Mesodermal cell (in vitro differentiated cells): ENCODE measurements at regions not wholly inside any gene's neighbourhood (a gene's known extent, or its start where the extent isn't known, plus 50 kb on each side); places are given as distances from the start of the nearest gene placed in this dataset.

Experiments
- H3K27ac ChIP-seq: 2 replicates; pipeline ENCODE4 v1.7.0; 2013; ENCODE audit warnings: mild to moderate bottlenecking, low read depth, low read length, moderate library complexity; ENCODE audit not compliant: severe bottlenecking
- H3K36me3 ChIP-seq: 2 replicates; pipeline ENCODE4 v1.7.1; 2013; ENCODE audit warnings: mild to moderate bottlenecking, low read length, moderate library complexity; ENCODE audit not compliant: control insufficient read depth, insufficient read depth
- H3K4me1 ChIP-seq: one replicate; pipeline ENCODE4 v1.7.1; 2013; ENCODE audit warnings: mild to moderate bottlenecking, low read length; ENCODE audit not compliant: insufficient read depth, control insufficient read depth, poor library complexity, severe bottlenecking
- H3K4me3 ChIP-seq: 2 replicates; pipeline ENCODE4 v1.7.0; 2013; ENCODE audit warnings: low read length, control low read depth, mild to moderate bottlenecking; ENCODE audit not compliant: insufficient read depth, poor library complexity, severe bottlenecking; ENCODE audit errors: extremely low read depth
- H3K9me3 ChIP-seq: 2 replicates; pipeline ENCODE4 v1.7.1; 2013; ENCODE audit warnings: mild to moderate bottlenecking, low read length, moderate library complexity; ENCODE audit not compliant: control insufficient read depth
- WGBS, 2 experiments: methylation state at CpG; one replicate each; pipeline ENCODE4 v1.1.5; 2013; ENCODE audit warnings: missing lambda C conversion rate in 2 of 2; ENCODE audit not compliant: insufficient coverage in 2 of 2; 5-methylcytosine and 5-hydroxymethylcytosine counted together

DNA sequence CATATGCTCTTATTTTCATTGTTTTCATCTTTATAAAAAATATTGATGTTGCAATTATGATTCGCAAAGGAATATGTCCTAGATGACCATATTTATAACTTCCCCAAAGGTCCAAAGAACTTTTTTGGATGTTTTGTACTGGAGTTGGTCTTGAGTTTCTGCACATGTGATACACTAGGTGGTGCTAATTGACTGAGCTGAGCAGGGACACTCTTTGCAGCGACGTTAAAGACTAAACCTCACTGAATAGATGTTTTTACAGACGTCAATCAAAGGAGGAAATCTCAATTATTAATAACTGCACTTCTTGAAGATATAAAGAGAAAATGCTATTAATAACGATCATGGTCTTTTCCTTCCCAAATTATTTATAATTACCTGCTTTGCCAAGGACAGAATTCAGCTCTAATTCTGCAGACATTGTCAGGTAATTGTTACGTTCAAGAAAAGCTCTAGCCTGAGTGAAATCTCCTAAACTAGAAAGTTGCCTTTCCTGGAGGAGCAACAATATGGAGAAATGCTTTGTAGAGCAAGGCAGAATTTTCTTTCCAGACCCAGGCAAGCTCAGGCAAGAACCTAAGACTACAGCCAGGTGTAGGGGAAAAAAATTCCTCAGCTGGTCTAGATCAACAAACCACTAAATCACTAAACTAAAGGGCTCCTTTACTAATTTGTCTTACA lies 119.3 kb upstream of the RBBP8 start:
- Histone ChIP-seq H3K36me3 (no peaks in the 10 kb centered on the region), H3K4me3 (no peak overlapping the region), H3K9me3 (no peaks in the 10 kb centered on the region), H3K27ac (no peak overlapping the region), H3K4me1 (no peaks in the 10 kb centered on the region)
- 50 to 86% methylated on average over 1 to 2 of the region's 6 CpGs for WGBS, 2 experiments

DNA sequence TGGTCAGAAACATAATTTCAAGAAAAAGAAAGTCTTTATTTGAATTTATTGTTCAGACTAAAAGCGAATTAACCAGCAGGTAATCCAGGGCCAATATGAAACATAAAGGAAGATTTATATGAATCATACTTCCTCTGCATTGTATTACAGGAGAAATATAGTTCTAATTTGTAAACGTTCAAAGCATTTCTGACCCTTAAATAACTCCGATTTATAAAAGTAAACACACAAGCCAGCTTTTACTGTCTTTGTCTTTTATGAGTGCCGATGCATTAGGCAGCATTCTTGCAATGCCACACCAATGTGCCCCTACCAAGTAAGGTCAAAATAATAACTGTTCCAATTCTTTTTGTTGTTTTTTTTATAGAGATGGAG lies 118.8 kb upstream of the RBBP8 start:
- Histone ChIP-seq H3K4me3 (no peak overlapping the region), H3K36me3 (no peaks in the 10 kb centered on the region), H3K9me3 (no peaks in the 10 kb centered on the region), H3K27ac (no peak overlapping the region), H3K4me1 (no peaks in the 10 kb centered on the region)
- 69% methylated on average over 2 of the region's 4 CpGs; no CpG with 5 or more reads in 1 of the 2 experiments for WGBS, 2 experiments

DNA sequence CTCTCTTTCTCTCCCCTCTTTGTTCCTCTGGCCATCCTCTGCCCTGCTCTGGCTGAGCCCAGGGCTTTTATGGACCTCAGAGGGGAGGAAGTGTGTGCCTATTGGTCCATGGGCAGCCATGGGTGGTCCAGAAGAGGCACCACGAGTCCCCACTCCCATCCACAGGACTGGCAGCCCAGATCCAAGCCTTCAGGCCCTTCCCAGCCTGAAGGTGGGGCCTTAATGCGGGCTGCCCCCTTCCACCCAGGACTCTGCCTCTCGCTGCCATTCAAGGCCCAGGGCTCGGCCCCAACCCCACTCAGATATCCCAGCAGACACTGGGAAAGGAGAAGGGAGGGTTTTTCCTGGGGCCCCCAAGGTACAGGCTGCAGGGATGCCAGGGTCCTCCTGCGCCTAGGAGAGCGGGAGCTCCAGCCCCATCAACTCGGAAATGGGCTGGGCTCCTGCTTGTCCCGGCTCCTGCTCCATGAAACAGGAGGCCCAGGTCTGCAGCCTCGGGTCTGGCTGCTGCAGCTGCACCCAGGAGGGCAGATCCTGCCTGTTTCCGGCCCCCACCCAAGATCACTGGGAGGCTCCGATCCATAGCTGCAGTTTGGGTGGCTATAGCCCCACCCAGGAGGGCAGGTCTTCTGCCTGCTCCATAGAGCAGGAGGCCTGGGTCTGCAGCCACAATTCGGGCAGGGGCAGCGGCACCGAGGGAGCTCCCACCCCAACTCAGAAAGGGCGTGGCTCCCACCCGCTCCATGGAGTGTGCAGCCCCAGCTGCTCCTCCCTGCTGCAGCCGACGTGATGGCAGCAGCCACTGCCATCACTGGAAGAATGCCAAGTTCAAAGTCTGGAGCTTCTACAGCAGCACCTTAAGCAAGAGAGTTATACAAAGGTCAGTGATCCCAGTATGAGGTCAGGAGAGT lies 116.6 kb upstream of the RBBP8 start:
- H3K4me3 ChIP-seq = no peak overlapping the region
- H3K36me3 ChIP-seq = no peaks in the 10 kb centered on the region
- H3K9me3 ChIP-seq = no peaks in the 10 kb centered on the region
- H3K27ac ChIP-seq = no peak overlapping the region
- WGBS, 2 experiments = 79 to 88% methylated on average over 9 to 13 of the region's 18 CpGs
- no peaks in the 10 kb centered on the region for H3K4me1 ChIP-seq

DNA sequence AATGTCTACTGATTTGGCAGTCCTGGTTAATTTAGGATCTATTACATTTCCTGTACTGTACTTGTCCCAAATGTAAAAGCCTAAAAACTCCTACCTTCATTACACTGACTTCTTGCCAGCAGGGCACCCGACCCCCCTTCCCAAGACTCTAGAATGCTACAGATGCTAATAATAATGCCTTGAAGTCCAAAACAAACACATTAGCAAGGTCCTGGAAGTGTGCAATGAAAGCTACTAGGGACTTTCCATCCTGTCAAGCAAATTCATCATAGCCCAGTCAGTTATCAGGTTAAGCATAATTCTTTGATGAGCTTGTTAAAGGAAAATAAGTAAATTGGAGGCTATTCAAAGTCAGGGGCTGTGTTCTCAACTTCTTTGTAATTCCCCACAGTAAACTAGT lies 115.3 kb upstream of the RBBP8 start:
- Histone ChIP-seq H3K9me3 (no peaks in the 10 kb centered on the region), H3K36me3 (no peaks in the 10 kb centered on the region), H3K27ac (no peak overlapping the region), H3K4me3 (no peak overlapping the region), H3K4me1 (peaks cover 7% of the 10 kb centered on the region)
- 57% methylated on average over 1 of the region's 1 CpG; no CpG with 5 or more reads in 1 of the 2 experiments for WGBS, 2 experiments

DNA sequence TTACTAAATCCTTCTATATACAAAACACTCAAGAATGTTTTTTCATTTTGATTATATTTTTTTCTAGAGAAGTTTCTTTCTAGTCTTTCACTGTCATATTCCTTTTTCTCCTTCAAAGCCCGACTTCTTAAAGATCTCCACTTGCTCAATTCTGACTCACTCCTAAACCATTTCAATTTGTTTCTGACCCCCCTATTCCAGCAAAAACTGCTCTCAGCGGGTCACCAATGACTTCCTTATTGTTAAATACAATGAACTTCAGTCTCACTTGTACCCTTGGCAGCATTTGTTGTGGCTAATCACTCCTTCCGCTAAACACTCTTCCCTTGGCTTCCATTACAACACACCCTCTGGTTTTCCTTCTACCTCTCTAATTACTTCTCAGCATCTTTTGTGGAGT lies 111.1 kb upstream of the RBBP8 start:
- H3K4me3 ChIP-seq = no peak overlapping the region
- WGBS, 2 experiments = 9 to 21% methylated on average over 3 of the region's 3 CpGs
- H3K36me3 ChIP-seq = no peaks in the 10 kb centered on the region
- no peaks in the 10 kb centered on the region for H3K9me3 ChIP-seq
- H3K27ac ChIP-seq = peak overlapping the region; percentile 19
- H3K4me1 ChIP-seq = peaks cover 9% of the 10 kb centered on the region

DNA sequence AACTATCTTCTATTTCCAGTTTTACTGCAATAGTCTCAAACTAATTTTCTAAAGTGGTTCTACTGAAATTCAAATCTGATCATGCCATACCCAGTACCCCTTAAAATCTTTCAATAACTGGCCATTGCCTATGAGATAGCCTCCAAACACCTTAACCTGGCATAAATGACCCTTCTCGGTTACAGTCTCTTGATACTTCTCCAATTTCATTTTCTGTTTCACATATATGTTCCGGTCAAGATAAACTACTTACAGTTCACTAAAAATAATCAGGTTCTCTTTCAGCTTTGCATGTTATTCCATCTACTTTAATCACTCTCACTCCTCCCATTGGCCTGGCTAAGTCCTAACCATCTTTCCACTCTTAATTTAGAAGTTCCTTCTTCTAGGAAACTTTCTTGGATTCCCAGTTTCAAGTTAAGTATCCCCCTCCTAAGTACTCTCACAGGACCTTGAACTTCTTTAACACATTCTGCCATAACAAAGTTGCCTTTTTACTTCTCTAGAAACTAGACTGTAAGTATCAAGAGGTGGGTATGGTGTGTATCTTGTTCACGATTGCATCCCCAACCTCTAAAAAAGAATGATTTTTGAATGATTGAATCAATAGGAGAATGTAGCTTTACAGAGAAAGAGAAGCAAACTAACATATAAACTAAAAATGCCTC lies 110.2 kb upstream of the RBBP8 start:
- Histone ChIP-seq H3K27ac (no peak overlapping the region), H3K36me3 (no peaks in the 10 kb centered on the region), H3K9me3 (no peaks in the 10 kb centered on the region), H3K4me3 (no peak overlapping the region), H3K4me1 (peaks cover 9% of the 10 kb centered on the region)
- 93 to 94% methylated on average over 2 of the region's 3 CpGs for WGBS, 2 experiments

DNA sequence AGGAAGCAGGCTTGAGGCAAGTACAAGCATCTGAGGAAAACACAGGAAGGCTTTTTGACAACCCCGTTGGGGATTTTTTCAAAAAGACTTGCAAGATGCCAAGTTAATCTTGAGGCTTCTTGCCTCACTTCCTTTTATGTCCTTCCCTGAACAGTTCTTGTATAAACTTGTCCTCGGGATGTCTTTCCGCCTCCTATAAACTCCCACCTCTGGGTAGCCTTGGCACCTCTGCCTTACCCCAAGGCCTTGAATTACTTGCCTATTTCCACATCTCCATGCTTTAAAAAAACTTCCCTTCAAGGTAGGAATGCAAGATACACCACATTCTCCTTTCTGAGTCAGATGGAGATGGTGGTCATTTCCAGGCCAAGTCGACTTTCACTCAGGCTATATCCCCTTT lies 106.4 kb upstream of the RBBP8 start:
- Histone ChIP-seq H3K4me3 (no peak overlapping the region), H3K36me3 (no peaks in the 10 kb centered on the region)
- 84 to 86% methylated on average over 3 to 4 of the region's 4 CpGs for WGBS, 2 experiments

DNA sequence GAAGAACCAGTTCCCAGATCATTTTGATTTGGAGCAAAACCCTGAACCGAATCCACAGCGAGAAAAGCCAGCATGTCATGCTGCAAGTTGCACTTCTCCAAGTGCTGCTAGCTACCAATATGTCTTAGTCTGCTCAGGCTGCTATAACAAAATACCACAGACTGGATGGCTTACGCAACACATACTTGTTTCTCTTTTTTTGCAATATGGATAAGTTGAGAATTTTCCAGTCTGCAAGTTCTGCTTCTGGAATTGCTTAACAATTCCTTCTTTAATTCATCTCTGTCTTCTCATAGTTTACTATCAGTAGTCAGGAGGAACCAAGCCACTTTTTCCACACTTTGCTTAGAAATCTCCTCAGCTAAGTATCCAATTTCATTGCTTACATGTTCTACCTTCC lies 105.9 kb upstream of the RBBP8 start:
- Histone ChIP-seq H3K4me3 (no peak overlapping the region), H3K4me1 (peaks cover 8% of the 10 kb centered on the region), H3K27ac (no peak overlapping the region), H3K9me3 (no peaks in the 10 kb centered on the region), H3K36me3 (no peaks in the 10 kb centered on the region)
- 100% methylated on average over 2 of the region's 3 CpGs for WGBS, 2 experiments

More for the DNA sequence above, 106.4 kb upstream of the RBBP8 start:
- Histone ChIP-seq H3K4me1 (peaks cover 9% of the 10 kb centered on the region), H3K9me3 (no peaks in the 10 kb centered on the region), H3K27ac (no peak overlapping the region)

DNA sequence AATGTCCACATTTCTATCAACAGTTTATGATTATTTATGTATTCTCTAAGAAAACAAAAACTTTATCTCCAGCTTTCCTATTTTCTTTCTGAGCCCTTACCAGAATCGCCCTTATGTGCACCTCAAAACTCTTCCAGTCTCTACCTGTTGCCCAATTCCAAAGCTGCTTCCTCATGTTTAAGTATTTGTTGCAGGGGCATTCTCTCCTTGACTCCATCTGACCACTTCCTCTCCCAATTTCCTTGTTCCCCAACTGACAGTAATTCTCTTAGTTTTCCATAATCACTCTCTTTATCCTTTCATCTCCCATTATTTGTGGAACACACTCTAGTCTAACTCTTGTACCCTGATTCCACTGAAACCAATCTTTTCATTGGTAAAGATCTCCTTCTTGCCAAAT lies 105.4 kb upstream of the RBBP8 start:
- 80 to 100% methylated on average over 1 of the region's 1 CpG for WGBS, 2 experiments
- no peaks in the 10 kb centered on the region for H3K36me3 ChIP-seq
- no peak overlapping the region for H3K4me3 ChIP-seq
- no peak overlapping the region for H3K27ac ChIP-seq
- H3K9me3 ChIP-seq = no peaks in the 10 kb centered on the region
- H3K4me1 ChIP-seq = peaks cover 2% of the 10 kb centered on the region

DNA sequence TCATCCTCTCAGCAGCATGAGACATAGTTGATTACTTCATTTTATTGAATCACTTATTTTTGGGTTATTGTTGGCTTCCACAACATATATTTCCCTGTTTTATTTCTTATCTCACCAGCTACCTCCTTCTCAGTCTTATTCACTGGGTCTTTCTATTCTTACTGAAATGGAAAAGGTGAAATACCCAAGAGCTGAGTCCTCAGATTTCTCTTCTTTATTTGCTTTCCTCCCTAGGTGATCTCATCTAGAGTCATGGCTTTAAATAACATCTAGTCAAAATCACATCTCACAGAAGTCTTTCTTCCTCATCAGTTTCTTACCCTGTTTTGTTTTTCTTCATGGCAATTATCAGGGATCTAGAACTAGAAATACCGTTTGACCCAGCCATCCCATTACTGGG lies 105.0 kb upstream of the RBBP8 start:
- Histone ChIP-seq H3K4me3 (no peak overlapping the region), H3K9me3 (no peaks in the 10 kb centered on the region), H3K27ac (no peak overlapping the region), H3K4me1 (no peaks in the 10 kb centered on the region), H3K36me3 (no peaks in the 10 kb centered on the region)
- no CpG with 5 or more reads among the region's 1 CpG for WGBS, 2 experiments
